Effector memory CD8-positive, alpha-beta T cell (primary cell): ENCODE measurements at regions not wholly inside any gene's neighbourhood (a gene's known extent, or its start where the extent isn't known, plus 50 kb on each side); places are given as distances from the start of the nearest gene placed in this dataset.
"Not testable (repeated sequence)": the region's sequence is repeated elsewhere in the genome, so short reads cannot be mapped to it uniquely, and the experiment has no call there.

Experiments used
- ATAC-seq: fragments of 150-1000 bp; cut with Tn5 transposase; replicated peaks from 2 replicates; pipeline ENCODE4 v1.10.0; 2021; ENCODE audit warnings: mild to moderate bottlenecking, moderate library complexity
- DNase-seq, 3 experiments: peaks; one replicate each; pipeline ENCODE4 v3.0.0; 2021
- H3K27ac Mint-ChIP-seq, 2 donors: one replicate each; pipeline ENCODE4 v1.8.0; 2022; ENCODE audit warnings: mild to moderate bottlenecking in 2 of 2, mixed read lengths in 2 of 2, moderate library complexity in 2 of 2
- H3K27me3 Mint-ChIP-seq, 2 donors: one replicate each; pipeline ENCODE4 v1.8.0; 2022; ENCODE audit warnings: mixed read lengths in 2 of 2
- H3K36me3 Mint-ChIP-seq: one replicate; pipeline ENCODE4 v1.8.0; 2022; ENCODE audit warnings: mild to moderate bottlenecking, moderate library complexity, mixed read lengths; ENCODE audit not compliant: insufficient read depth
- H3K4me1 Mint-ChIP-seq, 2 donors: one replicate each; pipeline ENCODE4 v1.8.0; 2022; ENCODE audit warnings: low read depth in 2 of 2, mixed read lengths in 2 of 2
- H3K4me3 Mint-ChIP-seq, 2 donors: one replicate each; pipeline ENCODE4 v1.8.0; 2022; ENCODE audit warnings: mild to moderate bottlenecking in 2 of 2, mixed read lengths in 2 of 2, moderate library complexity in 2 of 2
- H3K9me3 Mint-ChIP-seq, 2 donors: one replicate each; pipeline ENCODE4 v1.8.0; 2022; ENCODE audit warnings: mixed read lengths in 2 of 2

GRCh38 chr16:63689068-63689467 is 1432.8 kb downstream of the CDH11 start:
- Mint-ChIP-seq H3K36me3 (no peaks in the 10 kb centered on the region), H3K4me3 (no peak overlapping the region), H3K27ac (no peak overlapping the region), H3K27me3 (no peaks in the 10 kb centered on the region), H3K4me1 (no peaks in the 10 kb centered on the region), H3K9me3 (peaks cover 13% of the 10 kb centered on the region in 2 donors)
- ATAC-seq (no peak), DNase-seq (no peak)

GRCh38 chr16:63684149-63685101 is 1437.4 kb downstream of the CDH11 start:
- Mint-ChIP-seq H3K4me3 (no peak overlapping the region), H3K4me1 (no peaks in the 10 kb centered on the region), H3K27me3 (no peaks in the 10 kb centered on the region), H3K9me3 (peaks cover 13 to 14% of the 10 kb centered on the region in 2 donors), H3K36me3 (no peaks in the 10 kb centered on the region), H3K27ac (no peak overlapping the region)
- ATAC-seq (no peak), DNase-seq (no peak)

- H3K4me1 Mint-ChIP-seq = no peaks in the 10 kb centered on the region
- H3K4me3 Mint-ChIP-seq = no peak overlapping the region
- H3K27ac Mint-ChIP-seq = no peak overlapping the region
- no peaks in the 10 kb centered on the region for H3K36me3 Mint-ChIP-seq
- H3K27me3 Mint-ChIP-seq = no peaks in the 10 kb centered on the region
- DNase-seq (no peak), ATAC-seq (no peak)
- H3K9me3 Mint-ChIP-seq = peaks cover 14% of the 10 kb centered on the region in 2 donors
Observed at GRCh38 chr16:63682844-63683243, 1439.0 kb downstream of the CDH11 start.

- Mint-ChIP-seq H3K9me3 (peaks cover 4 to 31% of the 10 kb centered on the region in 2 donors), H3K27ac (no peak overlapping the region), H3K36me3 (no peaks in the 10 kb centered on the region), H3K4me3 (no peak overlapping the region), H3K4me1 (no peaks in the 10 kb centered on the region), H3K27me3 (no peaks in the 10 kb centered on the region)
- DNase-seq (no peak), ATAC-seq (no peak)
Observed at GRCh38 chr16:63672493-63672892, 1449.4 kb downstream of the CDH11 start.

GRCh38 chr16:63663155-63663554 is 1458.7 kb downstream of the CDH11 start:
- H3K27ac Mint-ChIP-seq = no peak overlapping the region
- H3K36me3 Mint-ChIP-seq = no peaks in the 10 kb centered on the region
- DNase-seq (no peak), ATAC-seq (no peak)
- no peaks in the 10 kb centered on the region for H3K27me3 Mint-ChIP-seq
- H3K9me3 Mint-ChIP-seq = peaks cover 3 to 28% of the 10 kb centered on the region in 2 donors
- H3K4me1 Mint-ChIP-seq = no peaks in the 10 kb centered on the region
- no peak overlapping the region for H3K4me3 Mint-ChIP-seq

GRCh38 chr16:63655846-63656245 is 1466.0 kb downstream of the CDH11 start:
- no peak overlapping the region for H3K4me3 Mint-ChIP-seq

GRCh38 chr16:63653044-63653839 is 1468.6 kb downstream of the CDH11 start:
- Mint-ChIP-seq H3K9me3 (peaks cover 2 to 6% of the 10 kb centered on the region in 2 donors), H3K4me3 (no peak overlapping the region), H3K27ac (no peak overlapping the region), H3K36me3 (no peaks in the 10 kb centered on the region), H3K4me1 (no peaks in the 10 kb centered on the region), H3K27me3 (no peaks in the 10 kb centered on the region)
- DNase-seq = no peak
- no peak for ATAC-seq

More at GRCh38 chr16:63655846-63656245, 1466.0 kb downstream of the CDH11 start:
- ATAC-seq (no peak), DNase-seq (no peak)
- no peak overlapping the region for H3K27ac Mint-ChIP-seq
- no peaks in the 10 kb centered on the region for H3K27me3 Mint-ChIP-seq
- no peaks in the 10 kb centered on the region for H3K4me1 Mint-ChIP-seq
- peaks cover 2 to 7% of the 10 kb centered on the region in 2 donors for H3K9me3 Mint-ChIP-seq
- H3K36me3 Mint-ChIP-seq = no peaks in the 10 kb centered on the region

GRCh38 chr16:63652091-63652490 is 1469.8 kb downstream of the CDH11 start:
- no peaks in the 10 kb centered on the region for H3K36me3 Mint-ChIP-seq
- ATAC-seq (no peak), DNase-seq (no peak)
- no peaks in the 10 kb centered on the region for H3K27me3 Mint-ChIP-seq
- peaks cover 3 to 6% of the 10 kb centered on the region in 2 donors for H3K9me3 Mint-ChIP-seq
- H3K27ac Mint-ChIP-seq = no peak overlapping the region
- no peaks in the 10 kb centered on the region for H3K4me1 Mint-ChIP-seq
- no peak overlapping the region for H3K4me3 Mint-ChIP-seq

GRCh38 chr16:63650550-63650949 is 1471.3 kb downstream of the CDH11 start:
- Mint-ChIP-seq H3K36me3 (no peaks in the 10 kb centered on the region), H3K27ac (no peak overlapping the region), H3K9me3 (peaks cover 6% of the 10 kb centered on the region in 2 donors), H3K4me3 (no peak overlapping the region), H3K4me1 (no peaks in the 10 kb centered on the region), H3K27me3 (no peaks in the 10 kb centered on the region)
- no peak for DNase-seq
- no peak for ATAC-seq

GRCh38 chr16:63633706-63634445 is 1488.0 kb downstream of the CDH11 start:
- not testable (repeated sequence) for DNase-seq, H3K36me3 Mint-ChIP-seq, H3K27ac Mint-ChIP-seq, H3K4me3 Mint-ChIP-seq, H3K4me1 Mint-ChIP-seq, ATAC-seq, H3K27me3 Mint-ChIP-seq
- H3K9me3 Mint-ChIP-seq = peaks cover 4 to 16% of the 10 kb centered on the region in 2 donors

GRCh38 chr16:63629272-63629671 is 1492.6 kb downstream of the CDH11 start:
- DNase-seq (no peak), ATAC-seq (no peak)
- H3K4me1 Mint-ChIP-seq = no peaks in the 10 kb centered on the region
- H3K27ac Mint-ChIP-seq = no peak overlapping the region
- no peak overlapping the region for H3K4me3 Mint-ChIP-seq
- H3K36me3 Mint-ChIP-seq = no peaks in the 10 kb centered on the region
- peaks cover 0 to 2% of the 10 kb centered on the region in 2 donors for H3K9me3 Mint-ChIP-seq
- no peaks in the 10 kb centered on the region for H3K27me3 Mint-ChIP-seq

GRCh38 chr16:63628812-63629211 is 1493.1 kb downstream of the CDH11 start:
- Mint-ChIP-seq H3K4me3 (no peak overlapping the region), H3K9me3 (peaks cover 0 to 2% of the 10 kb centered on the region in 2 donors), H3K4me1 (no peaks in the 10 kb centered on the region), H3K27me3 (no peaks in the 10 kb centered on the region), H3K27ac (no peak overlapping the region), H3K36me3 (no peaks in the 10 kb centered on the region)
- ATAC-seq (no peak), DNase-seq (no peak)

- DNase-seq = no peak
- ATAC-seq = no peak
- no peak overlapping the region for H3K4me3 Mint-ChIP-seq
- no peaks in the 10 kb centered on the region for H3K4me1 Mint-ChIP-seq
- H3K27ac Mint-ChIP-seq = no peak overlapping the region
- no peaks in the 10 kb centered on the region for H3K36me3 Mint-ChIP-seq
- peaks cover 0 to 2% of the 10 kb centered on the region in 2 donors for H3K9me3 Mint-ChIP-seq
- H3K27me3 Mint-ChIP-seq = no peaks in the 10 kb centered on the region
Observed at GRCh38 chr16:63625126-63625525, 1496.7 kb downstream of the CDH11 start.
